SU-DHL-6 (cell line): ENCODE measurements at regions not wholly inside any gene's neighbourhood (a gene's known extent, or its start where the extent isn't known, plus 50 kb on each side); places are given as distances from the start of the nearest gene placed in this dataset.

Source experiments
- CTCF ChIP-seq: fragments of 200-600 bp; sonication (generic); IDR thresholded peaks from one replicate; pipeline ENCODE4 v1.5.1; 2017; ENCODE audit warnings: antibody characterized with exemption, mild to moderate bottlenecking, low read length, moderate library complexity; ENCODE audit not compliant: insufficient read depth, poor library complexity, severe bottlenecking
- EZH2phosphoT487 ChIP-seq: fragments of 200-600 bp; sonication (generic), shearing (Covaris generic); conservative IDR thresholded peaks from 2 replicates; pipeline ENCODE4 v1.6.1; 2018; ENCODE audit warnings: mild to moderate bottlenecking, antibody characterized with exemption, low read length, moderate library complexity, mixed read lengths

- TF ChIP-seq CTCF (no peak), EZH2phosphoT487 (no peak)
These were observed 57.4 kb upstream of the RNF144B start for GRCh38 chr6:18329776-18330175.
